Tibial artery (tissue), 4 donors: ENCODE measurements at regions not wholly inside any gene's neighbourhood (a gene's known extent, or its start where the extent isn't known, plus 50 kb on each side); places are given as distances from the start of the nearest gene placed in this dataset.

Source experiments
- DNase-seq, 2 donors: peaks; one replicate each; pipeline ENCODE4 v3.0.0-alpha.2; 2019
- H3K27ac ChIP-seq, 2 donors: fragments of 200-600 bp; sonication (generic) in 1 of 2; 1 replicate in 1 of 2; 2 replicates in 1 of 2; pipeline ENCODE4 v1.5.1; 2018 to 2019; ENCODE audit warnings: mild to moderate bottlenecking in 1 of 2
- H3K27me3 ChIP-seq, 2 donors: fragments of 200-600 bp; sonication (generic) in 1 of 2; one replicate each; pipeline versions ENCODE4 v1.5.1 to v1.6.0; 2016 to 2019
- H3K36me3 ChIP-seq, 3 donors: fragments of 200-600 bp; sonication (generic) in 2 of 3; one replicate each; pipeline ENCODE4 v1.5.1; 2016 to 2019; ENCODE audit warnings: mild to moderate bottlenecking in 2 of 3
- H3K4me1 ChIP-seq, 4 donors: fragments of 200-600 bp; sonication (generic) in 2 of 4; 1 replicate in 3 of 4; 2 replicates in 1 of 4; pipeline ENCODE4 v1.5.1; 2016 to 2019
- H3K4me3 ChIP-seq, 2 donors: fragments of 200-600 bp; sonication (generic) in 1 of 2; 1 replicate in 1 of 2; 2 replicates in 1 of 2; pipeline ENCODE4 v1.5.1; 2018 to 2019; ENCODE audit warnings: mild to moderate bottlenecking in 2 of 2
- H3K9me3 ChIP-seq, 3 donors: fragments of 200-600 bp; sonication (generic) in 1 of 3; one replicate each; pipeline ENCODE4 v1.5.1; 2016 to 2019
- intact Hi-C: fragments of 100-400 bp; cut with DNase I; formaldehyde crosslinking; loops from one replicate; pipeline ENCODE4 v1.15.0; 2023; ENCODE audit warnings: low total_unique reads
- TF ChIP-seq, protein P1 (sequence below), 2 experiments: fragments of 200-600 bp in 1 of 2; fragments of 450-650 bp in 1 of 2; IDR thresholded peaks; one replicate each; pipeline ENCODE4 v1.5.1; 2017 to 2019; ENCODE audit warnings: antibody characterized with exemption in 2 of 2, mild to moderate bottlenecking in 1 of 2, moderate library complexity in 1 of 2

DNA sequence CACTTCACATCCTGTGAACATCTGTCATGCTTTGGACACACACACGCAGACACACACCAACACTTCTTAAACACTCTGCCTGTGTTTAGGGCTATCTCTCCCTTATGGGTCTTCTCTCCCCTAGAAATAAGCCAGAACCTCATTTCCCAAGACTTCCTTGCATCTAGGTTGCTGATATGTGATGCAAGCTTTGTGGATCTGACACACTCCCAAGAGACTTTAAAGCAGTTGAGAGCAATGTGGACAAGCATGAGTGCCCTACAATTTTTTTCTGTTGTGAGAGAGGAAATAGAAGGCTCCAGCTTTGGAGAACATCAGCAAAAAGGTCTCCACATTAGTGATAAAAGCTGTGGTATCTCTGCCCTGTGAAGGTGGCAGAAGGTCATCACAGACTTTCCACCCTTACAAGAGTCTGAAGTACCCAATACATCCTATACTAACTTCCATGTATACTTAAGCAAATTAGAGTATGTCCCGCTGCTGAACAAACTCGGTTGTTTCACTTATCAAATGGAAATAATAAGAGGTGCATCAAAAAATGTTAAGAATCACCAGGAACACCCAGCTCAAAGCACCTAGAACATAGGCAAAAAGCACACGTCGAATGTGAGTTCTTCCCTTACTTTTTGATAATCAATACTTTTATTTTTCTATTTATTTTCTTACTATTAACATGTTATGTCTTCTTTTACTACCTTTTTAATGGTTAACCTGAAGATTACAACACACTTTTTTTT, 267.6 kb downstream of the SETD4 start:
- no peaks in the 10 kb centered on the region for H3K9me3 ChIP-seq
- H3K36me3 ChIP-seq = no peaks in the 10 kb centered on the region
- no peak overlapping the region for H3K4me3 ChIP-seq
- H3K27me3 ChIP-seq = no peaks in the 10 kb centered on the region
- no peak for DNase-seq
- no peaks in the 10 kb centered on the region for H3K4me1 ChIP-seq
- intact Hi-C loops = no loop called here
- TF ChIP-seq, protein P1, sequence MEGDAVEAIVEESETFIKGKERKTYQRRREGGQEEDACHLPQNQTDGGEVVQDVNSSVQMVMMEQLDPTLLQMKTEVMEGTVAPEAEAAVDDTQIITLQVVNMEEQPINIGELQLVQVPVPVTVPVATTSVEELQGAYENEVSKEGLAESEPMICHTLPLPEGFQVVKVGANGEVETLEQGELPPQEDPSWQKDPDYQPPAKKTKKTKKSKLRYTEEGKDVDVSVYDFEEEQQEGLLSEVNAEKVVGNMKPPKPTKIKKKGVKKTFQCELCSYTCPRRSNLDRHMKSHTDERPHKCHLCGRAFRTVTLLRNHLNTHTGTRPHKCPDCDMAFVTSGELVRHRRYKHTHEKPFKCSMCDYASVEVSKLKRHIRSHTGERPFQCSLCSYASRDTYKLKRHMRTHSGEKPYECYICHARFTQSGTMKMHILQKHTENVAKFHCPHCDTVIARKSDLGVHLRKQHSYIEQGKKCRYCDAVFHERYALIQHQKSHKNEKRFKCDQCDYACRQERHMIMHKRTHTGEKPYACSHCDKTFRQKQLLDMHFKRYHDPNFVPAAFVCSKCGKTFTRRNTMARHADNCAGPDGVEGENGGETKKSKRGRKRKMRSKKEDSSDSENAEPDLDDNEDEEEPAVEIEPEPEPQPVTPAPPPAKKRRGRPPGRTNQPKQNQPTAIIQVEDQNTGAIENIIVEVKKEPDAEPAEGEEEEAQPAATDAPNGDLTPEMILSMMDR (IDR thresholded peaks at IDR 0.05) = no peak
- H3K27ac ChIP-seq = no peak overlapping the region

DNA sequence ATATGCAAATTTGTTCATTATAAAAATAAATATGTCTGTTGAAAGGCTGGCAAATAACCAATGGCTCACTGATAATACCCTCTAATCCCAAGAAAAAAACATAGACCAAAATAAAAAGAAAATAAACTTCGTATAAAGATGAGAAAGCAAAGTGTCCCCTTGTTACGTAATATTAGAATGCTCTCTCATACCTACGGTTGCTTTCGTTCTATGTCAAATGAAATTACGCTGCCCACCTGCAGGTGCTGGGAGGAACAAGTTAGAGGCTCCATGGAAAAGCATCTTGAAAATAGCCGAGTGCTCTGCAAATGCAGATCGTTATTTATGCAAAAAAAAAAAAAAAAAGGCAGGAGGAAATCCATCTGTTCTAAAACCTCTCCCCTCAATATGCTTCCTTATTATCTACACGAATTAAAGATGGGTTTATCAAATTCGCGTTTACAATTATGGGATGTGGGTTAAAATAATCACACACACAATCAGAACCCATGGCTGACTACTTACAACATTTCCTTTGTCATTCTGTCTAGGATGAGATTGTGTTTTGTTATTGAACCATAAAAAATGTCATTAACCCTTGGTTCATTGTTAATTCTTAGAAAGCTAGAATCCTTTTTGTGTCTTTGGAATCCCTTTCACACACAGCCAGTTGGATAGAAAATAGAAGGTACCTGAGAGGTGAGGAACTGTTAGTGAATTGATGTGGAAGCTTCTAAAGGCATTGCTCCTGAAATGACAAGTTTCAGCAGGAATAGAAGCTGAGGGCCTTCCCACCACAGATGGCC, 268.6 kb downstream of the SETD4 start:
- no peak for DNase-seq
- H3K4me1 ChIP-seq = no peaks in the 10 kb centered on the region
- TF ChIP-seq, protein P1 (IDR thresholded peaks at IDR 0.05) = no peak
- H3K27ac ChIP-seq = no peak overlapping the region
- no peaks in the 10 kb centered on the region for H3K27me3 ChIP-seq
- no peaks in the 10 kb centered on the region for H3K36me3 ChIP-seq
- intact Hi-C loops = no loop called here
- no peak overlapping the region for H3K4me3 ChIP-seq
- H3K9me3 ChIP-seq = no peaks in the 10 kb centered on the region

DNA sequence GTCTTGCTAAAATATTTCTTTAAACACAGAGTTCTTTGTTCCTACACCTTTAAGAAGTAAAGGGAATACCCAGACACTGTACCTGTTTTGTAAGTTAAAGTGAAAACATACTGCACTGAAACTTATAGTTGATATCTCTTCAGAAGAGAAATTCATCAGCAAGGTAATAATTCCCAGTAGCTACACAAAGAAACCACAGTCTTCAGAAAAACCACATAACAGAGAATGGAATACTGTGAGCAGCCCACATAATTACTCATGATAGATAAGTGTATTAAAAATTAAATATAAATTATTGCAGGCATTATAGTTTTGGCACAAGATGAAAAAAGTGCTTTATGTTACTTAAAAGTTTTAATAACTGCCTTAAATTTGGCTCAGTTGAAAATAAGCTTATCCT, 276.6 kb downstream of the SETD4 start:
- Histone ChIP-seq H3K27me3 (no peaks in the 10 kb centered on the region), H3K36me3 (no peaks in the 10 kb centered on the region), H3K4me1 (peaks cover 0 to 20% (median 9%) of the 10 kb centered on the region in 4 donors), H3K4me3 (no peak overlapping the region), H3K9me3 (no peaks in the 10 kb centered on the region), H3K27ac (no peak overlapping the region)
- no peak for DNase-seq
- TF ChIP-seq, protein P1 (IDR thresholded peaks at IDR 0.05) = no peak
- intact Hi-C loops = no loop called here

DNA sequence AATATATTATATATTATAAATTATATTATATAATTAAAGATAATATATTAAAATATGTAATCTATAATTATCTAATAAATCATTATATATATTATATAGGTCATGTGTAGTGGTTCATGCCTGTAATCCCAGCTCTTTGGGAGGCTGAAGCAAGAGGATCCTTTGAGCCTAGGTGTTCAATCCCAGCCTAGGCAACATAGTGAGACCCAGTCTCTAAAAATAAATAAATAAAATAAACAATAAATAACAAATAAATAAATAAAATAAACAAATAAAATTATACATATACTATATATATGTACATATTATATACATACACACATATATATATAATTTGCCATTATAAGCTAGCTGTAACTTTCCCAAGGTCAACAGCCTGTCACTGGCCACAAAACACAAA, 277.7 kb downstream of the SETD4 start:
- peaks cover 0 to 20% (median 9%) of the 10 kb centered on the region in 4 donors for H3K4me1 ChIP-seq
- H3K27ac ChIP-seq = no peak overlapping the region
- intact Hi-C loops = no loop called here
- H3K9me3 ChIP-seq = no peaks in the 10 kb centered on the region
- DNase-seq = no peak
- H3K4me3 ChIP-seq = no peak overlapping the region
- TF ChIP-seq, protein P1 (IDR thresholded peaks at IDR 0.05) = no peak
- no peaks in the 10 kb centered on the region for H3K36me3 ChIP-seq
- no peaks in the 10 kb centered on the region for H3K27me3 ChIP-seq

DNA sequence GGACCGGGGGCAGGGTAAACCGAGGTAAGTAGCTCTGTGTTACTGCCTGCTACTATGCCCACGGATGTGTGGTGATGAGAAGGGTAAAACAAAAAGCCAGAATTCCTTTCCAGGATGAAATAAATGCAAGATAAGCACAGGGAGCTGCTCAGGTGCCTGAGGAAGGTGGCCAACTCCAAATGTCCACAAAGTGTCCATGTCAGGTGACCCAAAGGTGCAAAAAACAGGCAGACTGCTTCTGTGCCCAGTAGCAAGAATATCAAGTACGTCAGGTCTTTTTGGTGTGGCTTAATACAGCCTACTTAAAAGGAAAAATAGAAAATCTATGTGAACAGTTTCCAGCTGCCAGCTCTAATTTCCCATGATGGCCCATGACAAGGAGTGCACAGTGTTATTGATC, 279.3 kb downstream of the SETD4 start:
- Histone ChIP-seq H3K4me1 (peaks cover 0 to 20% (median 9%) of the 10 kb centered on the region in 4 donors), H3K27ac (no peak overlapping the region), H3K9me3 (no peaks in the 10 kb centered on the region), H3K36me3 (no peaks in the 10 kb centered on the region), H3K4me3 (no peak overlapping the region), H3K27me3 (no peaks in the 10 kb centered on the region)
- intact Hi-C loops = no loop called here
- TF ChIP-seq, protein P1 (IDR thresholded peaks at IDR 0.05) = no peak
- no peak for DNase-seq
